MM.1S (cell line): ENCODE measurements at regions not wholly inside any gene's neighbourhood (a gene's known extent, or its start where the extent isn't known, plus 50 kb on each side); places are given as distances from the start of the nearest gene placed in this dataset.

Source experiments
- DNase-seq: peaks from one replicate; pipeline ENCODE4 v3.0.0-alpha.2; 2015
- H2AFZ ChIP-seq: fragments of 300-600 bp; sonication (generic); 2 replicates; pipeline ENCODE4 v1.6.0; 2016; ENCODE audit warnings: antibody characterized with exemption, low read length
- H3F3A ChIP-seq: fragments of 300-600 bp; sonication (generic); 2 replicates; pipeline ENCODE4 v1.6.1; 2016; ENCODE audit warnings: mild to moderate bottlenecking, antibody characterized with exemption, low read length, moderate library complexity, mixed read lengths; ENCODE audit not compliant: insufficient read depth
- H3K27ac ChIP-seq: fragments of 300-600 bp; sonication (generic); 2 replicates; pipeline ENCODE4 v1.5.1; 2016; ENCODE audit warnings: mild to moderate bottlenecking, low read length
- H3K27me3 ChIP-seq: fragments of 300-600 bp; sonication (generic); replicated peaks from 2 replicates; pipeline ENCODE4 v1.6.0; 2016; ENCODE audit warnings: low read length; ENCODE audit not compliant: insufficient read depth
- H3K36me3 ChIP-seq: fragments of 300-600 bp; sonication (generic); replicated peaks from 2 replicates; pipeline ENCODE4 v1.6.1; 2016; ENCODE audit warnings: mild to moderate bottlenecking, low read length, mixed read lengths; ENCODE audit not compliant: insufficient read depth
- H3K4me1 ChIP-seq: fragments of 300-600 bp; sonication (generic); 2 replicates; pipeline ENCODE4 v1.6.1; 2016; ENCODE audit warnings: low read length, mixed read lengths
- H3K4me2 ChIP-seq: fragments of 300-600 bp; sonication (generic); 2 replicates; pipeline ENCODE4 v1.6.0; 2016; ENCODE audit warnings: low read depth, low read length
- H3K4me3 ChIP-seq: fragments of 300-600 bp; sonication (generic); 2 replicates; pipeline ENCODE4 v1.5.1; 2016; ENCODE audit warnings: low read length, mixed read lengths
- H3K79me2 ChIP-seq: fragments of 300-600 bp; sonication (generic); 2 replicates; pipeline ENCODE4 v1.6.1; 2016; ENCODE audit warnings: mixed run types, low read length, mixed read lengths
- H3K9ac ChIP-seq: fragments of 300-600 bp; sonication (generic); 2 replicates; pipeline ENCODE4 v1.6.1; 2016; ENCODE audit warnings: low read length, mixed read lengths
- H3K9me2 ChIP-seq: fragments of 300-600 bp; sonication (generic); replicated peaks from 2 replicates; pipeline ENCODE4 v1.6.1; 2016; ENCODE audit warnings: mild to moderate bottlenecking, low read length, mixed read lengths; ENCODE audit not compliant: insufficient read depth
- H3K9me3 ChIP-seq: fragments of 300-600 bp; sonication (generic); replicated peaks from 2 replicates; pipeline ENCODE4 v1.6.1; 2016; ENCODE audit warnings: mild to moderate bottlenecking, low read length, mixed read lengths; ENCODE audit not compliant: insufficient read depth
- H4K20me1 ChIP-seq: fragments of 300-600 bp; sonication (generic); 2 replicates; pipeline ENCODE4 v1.6.1; 2016; ENCODE audit warnings: mild to moderate bottlenecking, low read length, moderate library complexity, mixed read lengths; ENCODE audit not compliant: insufficient read depth
- CTCF ChIP-seq: fragments of 300-600 bp; sonication (generic); IDR thresholded peaks from 2 replicates; pipeline ENCODE4 v1.5.1; 2016; ENCODE audit warnings: antibody characterized with exemption, low read length, mixed read lengths
- EZH2 ChIP-seq: fragments of 300-600 bp; sonication (generic); optimal IDR thresholded peaks from 2 replicates; pipeline ENCODE3; 2017; ENCODE audit warnings: low read depth, mild to moderate bottlenecking, antibody characterized with exemption, low read length, mixed read lengths
- EZH2phosphoT487 ChIP-seq: fragments of 300-600 bp; sonication (generic); IDR thresholded peaks from 2 replicates; pipeline ENCODE4 v1.6.1; 2018; ENCODE audit warnings: antibody characterized with exemption, low read length

- H3K4me1 ChIP-seq = no peaks in the 10 kb centered on the region
- no peak overlapping the region for H3K4me3 ChIP-seq
- TF ChIP-seq EZH2phosphoT487 = no peak
- no peak for TF ChIP-seq CTCF
- TF ChIP-seq EZH2 = no peak
Observed at GRCh38 chr11:130673698-130674097, 225.3 kb downstream of the ADAMTS15 start.

GRCh38 chr11:130674686-130675308 is 226.4 kb downstream of the ADAMTS15 start:
- Histone ChIP-seq H3K4me2 (no peak overlapping the region), H3K9me2 (no peaks in the 10 kb centered on the region), H3F3A (no peaks in the 10 kb centered on the region), H3K4me1 (no peaks in the 10 kb centered on the region), H3K9me3 (no peaks in the 10 kb centered on the region), H3K27ac (no peak overlapping the region), H3K9ac (no peak overlapping the region), H3K36me3 (no peaks in the 10 kb centered on the region), H4K20me1 (no peaks in the 10 kb centered on the region), H3K27me3 (no peaks in the 10 kb centered on the region), H3K79me2 (no peaks in the 10 kb centered on the region), H2AFZ (no peak overlapping the region), H3K4me3 (no peak overlapping the region)
- TF ChIP-seq CTCF = no peak
- no peak for TF ChIP-seq EZH2phosphoT487
- no peak for TF ChIP-seq EZH2
- DNase-seq = no peak

More at GRCh38 chr11:130673698-130674097, 225.3 kb downstream of the ADAMTS15 start:
- no peaks in the 10 kb centered on the region for H3K27me3 ChIP-seq
- H4K20me1 ChIP-seq = no peaks in the 10 kb centered on the region
- no peaks in the 10 kb centered on the region for H3K9me3 ChIP-seq
- no peaks in the 10 kb centered on the region for H3K9me2 ChIP-seq
- H3K27ac ChIP-seq = no peak overlapping the region
- H3F3A ChIP-seq = no peaks in the 10 kb centered on the region
- H3K9ac ChIP-seq = no peak overlapping the region
- H2AFZ ChIP-seq = no peak overlapping the region
- H3K4me2 ChIP-seq = no peak overlapping the region
- H3K79me2 ChIP-seq = no peaks in the 10 kb centered on the region
- no peaks in the 10 kb centered on the region for H3K36me3 ChIP-seq
- no peak for DNase-seq

- no peaks in the 10 kb centered on the region for H3K9me2 ChIP-seq
- TF ChIP-seq EZH2 (no peak), CTCF (no peak), EZH2phosphoT487 (no peak)
- no peaks in the 10 kb centered on the region for H3K4me1 ChIP-seq
- no peaks in the 10 kb centered on the region for H3K36me3 ChIP-seq
- no peaks in the 10 kb centered on the region for H4K20me1 ChIP-seq
- H3K4me3 ChIP-seq = no peak overlapping the region
- no peak overlapping the region for H3K9ac ChIP-seq
- no peaks in the 10 kb centered on the region for H3K9me3 ChIP-seq
- H3K79me2 ChIP-seq = no peaks in the 10 kb centered on the region
- H3K4me2 ChIP-seq = no peak overlapping the region
- DNase-seq = no peak
- no peak overlapping the region for H2AFZ ChIP-seq
- H3F3A ChIP-seq = no peaks in the 10 kb centered on the region
- no peak overlapping the region for H3K27ac ChIP-seq
- no peaks in the 10 kb centered on the region for H3K27me3 ChIP-seq
Observed at GRCh38 chr11:130675371-130675821, 227.0 kb downstream of the ADAMTS15 start.
